HG03135 (cell line): ENCODE measurements at regions not wholly inside any gene's neighbourhood (a gene's known extent, or its start where the extent isn't known, plus 50 kb on each side); places are given as distances from the start of the nearest gene placed in this dataset.
"Not testable (repeated sequence)": the region's sequence is repeated elsewhere in the genome, so short reads cannot be mapped to it uniquely, and the experiment has no call there.

Source experiments
- ATAC-seq: cut with Tn5 transposase; IDR thresholded peaks from one replicate; pipeline ENCODE4 v1.9.1; 2021; ENCODE audit warnings: mild to moderate bottlenecking, moderate library complexity; ENCODE audit not compliant: unreplicated experiment

GRCh38 chr6:90885137-90885536 lies 298.3 kb upstream of the MAP3K7 start:
- not testable (repeated sequence) for ATAC-seq

- ATAC-seq: no peak
Measured at GRCh38 chr6:90877616-90878015, 290.7 kb upstream of the MAP3K7 start.

GRCh38 chr6:90874931-90875330 lies 288.1 kb upstream of the MAP3K7 start:
- no peak for ATAC-seq

GRCh38 chr6:90872981-90873380 lies 286.1 kb upstream of the MAP3K7 start:
- ATAC-seq: no peak

GRCh38 chr6:90870561-90870960 lies 283.7 kb upstream of the MAP3K7 start:
- no peak for ATAC-seq

- ATAC-seq: no peak
Measured at GRCh38 chr6:90868656-90869055, 281.8 kb upstream of the MAP3K7 start.

GRCh38 chr6:90868256-90868655 lies 281.4 kb upstream of the MAP3K7 start:
- ATAC-seq: no peak

GRCh38 chr6:90865513-90865912 lies 278.6 kb upstream of the MAP3K7 start:
- no peak for ATAC-seq

- no peak for ATAC-seq
Measured at GRCh38 chr6:90863043-90863442, 276.2 kb upstream of the MAP3K7 start.

GRCh38 chr6:90860822-90861601 lies 274.1 kb upstream of the MAP3K7 start:
- no peak for ATAC-seq

- ATAC-seq: no peak
Measured at GRCh38 chr6:90859612-90860011, 272.7 kb upstream of the MAP3K7 start.

GRCh38 chr6:90859056-90859455 lies 272.2 kb upstream of the MAP3K7 start:
- no peak for ATAC-seq

GRCh38 chr6:90849686-90850085 lies 262.8 kb upstream of the MAP3K7 start:
- ATAC-seq: no peak

GRCh38 chr6:90846824-90847223 lies 260.0 kb upstream of the MAP3K7 start:
- ATAC-seq: no peak

- ATAC-seq: no peak
Measured at GRCh38 chr6:90835596-90836212, 248.8 kb upstream of the MAP3K7 start.

GRCh38 chr6:90829311-90829710 lies 242.4 kb upstream of the MAP3K7 start:
- no peak for ATAC-seq

GRCh38 chr6:90820436-90820835 lies 233.6 kb upstream of the MAP3K7 start:
- no peak for ATAC-seq

GRCh38 chr6:90819483-90819882 lies 232.6 kb upstream of the MAP3K7 start:
- no peak for ATAC-seq

- no peak for ATAC-seq
Measured at GRCh38 chr6:90818163-90818562, 231.3 kb upstream of the MAP3K7 start.

GRCh38 chr6:90816764-90817163 lies 229.9 kb upstream of the MAP3K7 start:
- ATAC-seq: no peak

GRCh38 chr6:90811596-90812226 lies 224.8 kb upstream of the MAP3K7 start:
- ATAC-seq: no peak

- no peak for ATAC-seq
Measured at GRCh38 chr6:90809035-90809434, 222.2 kb upstream of the MAP3K7 start.
